ENCODE measurements at regions not wholly inside any gene's neighbourhood (a gene's known extent, or its start where the extent isn't known, plus 50 kb on each side); places are given as distances from the start of the nearest gene placed in this dataset.
"Not testable (repeated sequence)": the region's sequence is repeated elsewhere in the genome, so short reads cannot be mapped to it uniquely, and the experiment has no call there.

GRCh38 chr4:126172126-126172525 is 857.4 kb downstream of the FAT4 start:
- DNase-seq: no peak

GRCh38 chr4:126174627-126175026 is 859.9 kb downstream of the FAT4 start:
- DNase-seq: no peak

GRCh38 chr4:126180642-126181041 is 865.9 kb downstream of the FAT4 start:
- no peak for DNase-seq

GRCh38 chr4:126182336-126182735 is 867.6 kb downstream of the FAT4 start:
- no peak for DNase-seq

- DNase-seq: no peak
These were observed 868.0 kb downstream of the FAT4 start for GRCh38 chr4:126182786-126183185.

GRCh38 chr4:126183206-126183605 is 868.5 kb downstream of the FAT4 start:
- no peak for DNase-seq

GRCh38 chr4:126191536-126191935 is 876.8 kb downstream of the FAT4 start:
- DNase-seq: no peak

GRCh38 chr4:126192506-126192905 is 877.8 kb downstream of the FAT4 start:
- no peak for DNase-seq

- DNase-seq: not testable (repeated sequence)
These were observed 886.7 kb downstream of the FAT4 start for GRCh38 chr4:126201251-126202138.

GRCh38 chr4:126202226-126202625 is 887.5 kb downstream of the FAT4 start:
- no peak for DNase-seq

GRCh38 chr4:126207910-126208309 is 893.2 kb downstream of the FAT4 start:
- DNase-seq: no peak

- DNase-seq: no peak
These were observed 894.4 kb downstream of the FAT4 start for GRCh38 chr4:126209147-126209546.

GRCh38 chr4:126213996-126214395 is 899.2 kb downstream of the FAT4 start:
- no peak for DNase-seq

GRCh38 chr4:126215759-126216158 is 901.0 kb downstream of the FAT4 start:
- no peak for DNase-seq

- no peak for DNase-seq
These were observed 901.9 kb downstream of the FAT4 start for GRCh38 chr4:126216611-126217010.

- no peak for DNase-seq
These were observed 906.5 kb downstream of the FAT4 start for GRCh38 chr4:126221282-126221681.

GRCh38 chr4:126221717-126222340 is 907.1 kb downstream of the FAT4 start:
- DNase-seq: no peak

GRCh38 chr4:126223784-126224407 is 909.1 kb downstream of the FAT4 start:
- no peak for DNase-seq

GRCh38 chr4:126227428-126227827 is 912.7 kb downstream of the FAT4 start:
- no peak for DNase-seq

GRCh38 chr4:126230269-126230668 is 915.5 kb downstream of the FAT4 start:
- no peak for DNase-seq

GRCh38 chr4:126233483-126233882 is 918.7 kb downstream of the FAT4 start:
- DNase-seq: no peak

- no peak for DNase-seq
These were observed 923.3 kb downstream of the FAT4 start for GRCh38 chr4:126238013-126238412.

- no peak for DNase-seq
These were observed 926.9 kb downstream of the FAT4 start for GRCh38 chr4:126241634-126242033.

Data from NCI-H1092 (cell line).